ENCODE measurements at regions not wholly inside any gene's neighbourhood (a gene's known extent, or its start where the extent isn't known, plus 50 kb on each side); places are given as distances from the start of the nearest gene placed in this dataset.
A peak's percentile ranks its signal among the peaks of the same experiment; 100 is the strongest.

DNA sequence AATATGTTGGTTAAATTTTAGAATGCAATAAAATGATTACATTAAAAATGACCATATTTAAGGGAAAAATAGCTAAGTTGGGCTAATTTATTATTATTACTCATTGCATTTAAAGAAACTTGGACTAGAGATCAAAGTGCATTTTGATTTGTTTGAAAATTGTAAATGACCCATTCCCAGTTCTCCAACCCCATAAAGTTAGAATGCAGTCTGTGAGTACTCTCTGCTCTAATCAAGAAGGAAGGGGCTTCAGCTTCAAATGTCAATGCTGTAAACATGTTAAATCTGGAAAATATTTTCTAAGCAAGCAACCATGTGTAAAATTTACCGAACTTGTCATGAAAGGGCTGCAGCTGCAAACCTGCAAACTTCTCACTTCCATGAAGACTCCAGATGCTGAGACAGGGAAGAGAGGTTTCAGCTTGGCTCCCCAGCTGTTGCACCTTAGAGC lies 232.7 kb downstream of the TTLL7 start:
- no peaks in the 10 kb centered on the region for H3K9me3 ChIP-seq
- no peaks in the 10 kb centered on the region for H3K4me1 ChIP-seq
- intact Hi-C loops (cut with DNase I) = no loop called here
- no peak for ATAC-seq
- TF ChIP-seq, protein P1, sequence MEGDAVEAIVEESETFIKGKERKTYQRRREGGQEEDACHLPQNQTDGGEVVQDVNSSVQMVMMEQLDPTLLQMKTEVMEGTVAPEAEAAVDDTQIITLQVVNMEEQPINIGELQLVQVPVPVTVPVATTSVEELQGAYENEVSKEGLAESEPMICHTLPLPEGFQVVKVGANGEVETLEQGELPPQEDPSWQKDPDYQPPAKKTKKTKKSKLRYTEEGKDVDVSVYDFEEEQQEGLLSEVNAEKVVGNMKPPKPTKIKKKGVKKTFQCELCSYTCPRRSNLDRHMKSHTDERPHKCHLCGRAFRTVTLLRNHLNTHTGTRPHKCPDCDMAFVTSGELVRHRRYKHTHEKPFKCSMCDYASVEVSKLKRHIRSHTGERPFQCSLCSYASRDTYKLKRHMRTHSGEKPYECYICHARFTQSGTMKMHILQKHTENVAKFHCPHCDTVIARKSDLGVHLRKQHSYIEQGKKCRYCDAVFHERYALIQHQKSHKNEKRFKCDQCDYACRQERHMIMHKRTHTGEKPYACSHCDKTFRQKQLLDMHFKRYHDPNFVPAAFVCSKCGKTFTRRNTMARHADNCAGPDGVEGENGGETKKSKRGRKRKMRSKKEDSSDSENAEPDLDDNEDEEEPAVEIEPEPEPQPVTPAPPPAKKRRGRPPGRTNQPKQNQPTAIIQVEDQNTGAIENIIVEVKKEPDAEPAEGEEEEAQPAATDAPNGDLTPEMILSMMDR (IDR thresholded peaks at IDR 0.05) = no peak
- H3K4me3 ChIP-seq = no peak overlapping the region
- peak in 1 of 4 donors; percentile 10 for DNase-seq
- no peaks in the 10 kb centered on the region for H3K36me3 ChIP-seq
- no peak overlapping the region for H3K27ac ChIP-seq
- no peaks in the 10 kb centered on the region for H3K27me3 ChIP-seq

DNA sequence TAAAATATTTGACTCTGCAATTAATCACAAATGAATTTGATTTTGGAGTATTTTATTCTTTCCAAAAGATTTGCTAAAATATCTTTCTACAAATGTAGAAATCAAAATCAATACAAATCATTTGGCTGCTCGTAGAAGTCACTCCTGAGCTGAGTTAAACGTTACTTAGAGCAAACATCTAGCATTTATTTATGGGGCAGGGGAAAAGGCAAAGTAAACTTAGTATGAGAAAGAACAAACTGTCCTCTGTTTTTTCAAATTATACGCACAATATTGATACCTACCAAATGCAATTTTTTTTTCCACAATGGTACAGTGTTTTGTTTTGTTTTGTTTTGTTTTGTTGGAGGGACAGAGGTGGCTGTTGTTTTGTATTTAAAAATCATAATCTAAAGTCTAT lies 233.8 kb downstream of the TTLL7 start:
- intact Hi-C loops (cut with DNase I) = no loop called here
- no peaks in the 10 kb centered on the region for H3K9me3 ChIP-seq
- H3K4me1 ChIP-seq = no peaks in the 10 kb centered on the region
- no peaks in the 10 kb centered on the region for H3K36me3 ChIP-seq
- H3K4me3 ChIP-seq = no peak overlapping the region
- no peak overlapping the region for H3K27ac ChIP-seq
- no peaks in the 10 kb centered on the region for H3K27me3 ChIP-seq
- TF ChIP-seq, protein P1 (IDR thresholded peaks at IDR 0.05) = no peak
- DNase-seq (no peak), ATAC-seq (no peak)

DNA sequence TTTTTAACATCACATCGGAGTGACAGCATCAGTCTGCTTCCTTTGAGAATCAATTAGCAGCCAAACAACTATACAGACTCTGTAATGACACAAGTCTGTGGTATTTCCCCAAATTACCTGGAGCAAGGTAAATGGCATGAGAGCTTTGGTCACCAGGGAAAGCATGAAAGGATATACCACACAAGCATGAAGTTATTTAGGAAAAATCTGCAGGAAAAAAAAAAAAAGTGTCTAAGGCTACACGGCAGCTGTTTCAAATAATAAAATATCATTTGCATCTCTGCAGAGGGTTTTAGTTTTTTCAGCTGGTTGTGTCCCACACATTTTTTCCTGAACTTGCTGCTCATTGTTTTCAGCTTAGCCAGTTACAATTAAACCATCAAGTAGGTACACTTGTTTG lies 234.7 kb downstream of the TTLL7 start:
- ATAC-seq (no peak), DNase-seq (no peak)
- intact Hi-C loops (cut with DNase I) = no loop called here
- Histone ChIP-seq H3K27ac (no peak overlapping the region), H3K9me3 (no peaks in the 10 kb centered on the region), H3K27me3 (no peaks in the 10 kb centered on the region), H3K4me1 (no peaks in the 10 kb centered on the region), H3K4me3 (no peak overlapping the region), H3K36me3 (no peaks in the 10 kb centered on the region)
- TF ChIP-seq, protein P1 (IDR thresholded peaks at IDR 0.05) = no peak

DNA sequence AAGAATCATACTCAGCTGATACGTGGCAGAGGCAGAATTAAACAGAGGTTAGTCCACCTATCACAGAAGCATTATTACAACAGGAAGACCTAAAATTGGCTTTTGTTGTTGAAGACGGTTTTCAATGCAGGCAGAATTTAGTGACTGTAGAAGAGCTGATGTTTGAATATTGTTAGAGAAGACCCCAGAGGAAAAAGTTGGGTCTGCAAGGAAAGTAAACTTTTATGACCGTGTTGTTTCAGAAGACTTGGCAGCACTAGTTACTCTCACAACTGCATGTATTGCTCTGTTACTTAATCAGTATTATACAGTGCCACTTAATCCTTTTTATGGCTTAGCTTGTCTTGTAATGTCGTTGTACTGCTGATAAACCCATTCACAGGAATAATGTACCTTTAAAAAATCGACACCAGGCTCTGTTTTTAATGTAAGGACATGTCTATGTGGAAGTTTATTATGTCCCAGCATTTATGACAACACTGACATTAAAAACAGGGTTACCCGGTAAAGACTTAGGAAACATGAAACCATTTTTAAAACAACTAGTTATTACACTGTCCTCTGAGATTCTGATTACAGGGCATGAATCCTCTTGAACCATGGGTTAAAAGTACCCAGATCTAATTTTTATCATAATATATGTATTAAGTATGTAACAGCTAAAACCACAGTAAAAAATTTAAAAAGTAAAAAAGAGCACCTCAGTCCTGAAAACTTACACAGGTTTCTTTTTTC lies 235.4 kb downstream of the TTLL7 start:
- TF ChIP-seq, protein P1 (IDR thresholded peaks at IDR 0.05) = no peak
- Histone ChIP-seq H3K27me3 (no peaks in the 10 kb centered on the region), H3K36me3 (no peaks in the 10 kb centered on the region), H3K9me3 (no peaks in the 10 kb centered on the region), H3K4me3 (no peak overlapping the region), H3K4me1 (no peaks in the 10 kb centered on the region), H3K27ac (no peak overlapping the region)
- DNase-seq (peak in 1 of 4 donors; percentile 15), ATAC-seq (no peak)
- intact Hi-C loops (cut with DNase I) = no loop called here

DNA sequence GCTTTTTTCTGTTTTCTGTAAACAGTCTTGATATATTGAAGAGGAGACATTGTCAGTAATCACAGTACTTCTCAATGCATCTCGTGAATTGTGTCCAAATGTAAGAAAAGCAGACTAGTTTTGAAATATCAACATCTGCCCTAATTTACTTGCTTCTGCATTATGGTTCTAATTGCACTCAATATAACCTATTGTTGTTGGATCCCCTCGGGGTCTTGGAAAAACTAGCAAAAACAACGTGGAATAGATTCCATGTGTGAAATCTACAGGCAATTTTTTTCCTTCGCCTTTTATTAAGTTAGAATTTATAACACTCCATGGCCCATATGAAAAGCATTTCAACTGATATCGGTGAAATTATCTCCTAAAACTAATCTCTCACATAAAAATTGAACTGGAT lies 236.5 kb downstream of the TTLL7 start:
- Histone ChIP-seq H3K27ac (no peak overlapping the region), H3K27me3 (no peaks in the 10 kb centered on the region), H3K4me1 (no peaks in the 10 kb centered on the region), H3K4me3 (no peak overlapping the region), H3K36me3 (no peaks in the 10 kb centered on the region), H3K9me3 (no peaks in the 10 kb centered on the region)
- ATAC-seq = no peak
- no peak for DNase-seq
- TF ChIP-seq, protein P1 (IDR thresholded peaks at IDR 0.05) = no peak
- intact Hi-C loops (cut with DNase I) = no loop called here

All from left lung (tissue), 4 donors.